HG02571 (cell line): ENCODE measurements at regions not wholly inside any gene's neighbourhood (a gene's known extent, or its start where the extent isn't known, plus 50 kb on each side); places are given as distances from the start of the nearest gene placed in this dataset.

Experiments used
- ATAC-seq: cut with Tn5 transposase; IDR thresholded peaks from one replicate; pipeline ENCODE4 v1.9.1; 2021; ENCODE audit warnings: mild to moderate bottlenecking, moderate library complexity; ENCODE audit not compliant: unreplicated experiment

DNA sequence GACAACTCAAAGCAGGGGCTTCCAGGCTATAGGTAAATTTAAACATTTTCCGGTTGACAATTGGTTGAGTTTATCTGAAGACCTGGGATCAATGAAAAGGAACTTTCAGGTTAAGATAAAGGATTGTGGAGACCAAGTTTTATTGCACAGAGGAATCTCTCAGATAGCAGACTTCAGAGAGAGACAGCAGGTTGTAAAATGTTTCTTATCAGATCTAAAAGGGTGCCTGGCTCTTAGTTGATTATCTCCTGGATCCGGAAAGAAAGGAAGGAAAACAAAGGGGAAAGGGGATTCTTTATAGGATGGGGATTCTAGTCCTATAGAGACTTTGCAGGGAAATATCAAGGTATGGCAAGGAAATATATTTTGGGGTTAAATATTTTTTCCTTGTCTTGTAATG, 951.3 kb upstream of the SEMA6D start:
- ATAC-seq, result no peak

- no peak for ATAC-seq
Observed at GRCh38 chr15:46768287-46768686, 949.0 kb upstream of the SEMA6D start.

GRCh38 chr15:46773016-46773415, 944.3 kb upstream of the SEMA6D start:
- no peak for ATAC-seq

GRCh38 chr15:46778876-46779275, 938.4 kb upstream of the SEMA6D start:
- no peak for ATAC-seq

DNA sequence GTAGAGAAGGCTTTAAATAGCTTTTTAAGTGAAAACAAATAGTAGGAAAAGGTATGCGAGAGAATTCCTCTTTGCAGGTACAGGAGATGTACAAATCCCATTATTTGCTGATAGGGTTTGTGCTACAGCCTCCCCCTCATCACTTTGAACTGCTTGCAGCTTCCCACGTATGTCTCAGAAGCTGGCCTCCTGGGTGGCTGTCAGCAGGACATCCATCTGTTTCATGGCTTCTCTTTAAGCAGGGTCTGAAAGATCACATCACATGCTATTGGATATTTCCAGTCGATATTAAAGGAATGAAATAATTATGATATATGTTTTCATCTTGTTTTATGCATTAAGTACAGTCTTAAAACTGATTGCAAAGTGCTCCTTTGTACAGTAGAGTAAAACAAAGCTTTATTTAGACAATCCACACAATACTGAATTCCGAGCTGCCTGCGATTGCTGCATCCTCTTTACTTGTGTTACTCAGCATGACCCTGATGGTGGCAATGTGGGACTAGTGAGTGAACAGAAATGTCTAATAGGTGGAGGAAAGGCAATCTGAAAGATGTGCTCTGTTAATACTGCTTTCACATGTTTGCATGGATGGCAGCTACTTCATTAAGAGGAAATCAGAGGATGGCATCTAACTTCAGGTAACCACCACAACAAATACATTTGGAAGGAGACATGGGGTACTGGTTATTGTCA, 930.6 kb upstream of the SEMA6D start:
- no peak for ATAC-seq

DNA sequence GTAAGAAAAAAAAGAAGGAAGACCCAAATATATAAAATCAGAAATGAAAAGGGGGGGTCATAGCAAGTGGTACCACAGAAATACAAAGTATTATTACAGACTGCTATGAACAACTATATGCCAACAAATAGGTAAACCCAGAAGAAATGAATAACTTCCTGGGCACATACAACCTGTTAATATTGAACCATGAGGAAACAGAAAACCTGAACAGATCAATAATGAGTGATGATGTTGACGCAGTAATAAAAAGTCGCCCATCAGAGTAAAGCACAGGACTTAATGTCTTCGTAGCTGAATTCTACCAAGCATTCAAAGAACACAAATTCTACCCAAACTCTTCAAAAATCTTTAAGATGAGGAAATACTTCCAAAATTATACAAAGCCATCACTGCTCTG, 921.6 kb upstream of the SEMA6D start:
- ATAC-seq, result no peak

- no peak for ATAC-seq
Observed at GRCh38 chr15:46808834-46809233, 908.5 kb upstream of the SEMA6D start.

DNA sequence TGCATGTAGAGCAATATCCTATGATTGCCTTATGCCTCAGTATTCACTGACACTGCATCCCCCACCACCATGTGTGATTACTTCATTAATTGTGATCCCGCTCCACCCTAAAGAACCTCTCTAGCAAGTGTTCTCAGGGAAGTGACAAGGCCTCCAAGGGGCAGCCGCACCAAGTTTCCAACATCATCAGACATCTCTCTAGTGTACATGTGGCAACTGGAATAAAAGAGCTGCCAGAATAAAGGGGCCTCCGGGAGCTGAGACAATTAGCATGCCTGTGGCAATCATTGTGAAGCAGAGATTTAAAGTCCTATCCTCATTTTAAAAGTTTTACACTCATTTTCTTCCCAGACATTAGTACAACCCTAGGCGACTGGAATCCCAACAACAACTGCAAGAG, 902.1 kb upstream of the SEMA6D start:
- ATAC-seq, result no peak

GRCh38 chr15:46815765-46816164, 901.5 kb upstream of the SEMA6D start:
- ATAC-seq, result no peak

DNA sequence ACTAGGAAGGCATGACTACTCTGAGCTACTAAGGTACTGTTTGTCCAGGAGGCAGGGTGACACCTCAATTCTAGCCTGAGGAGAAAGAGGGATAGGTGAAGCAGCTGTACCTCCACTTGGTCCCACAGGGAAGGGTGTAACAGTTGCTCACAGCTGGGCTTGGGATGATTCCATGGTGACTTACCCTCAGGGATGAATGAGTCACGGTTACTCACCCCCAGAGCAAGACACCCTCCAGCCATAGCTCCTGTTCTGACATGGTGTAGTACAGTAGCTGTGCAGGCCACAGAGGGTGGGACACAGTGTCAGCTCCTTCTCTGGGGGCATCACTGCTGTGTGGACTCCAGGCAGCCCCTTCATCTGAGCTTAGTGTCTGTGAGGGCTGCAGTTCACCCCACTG, 868.6 kb upstream of the SEMA6D start:
- ATAC-seq, result no peak

DNA sequence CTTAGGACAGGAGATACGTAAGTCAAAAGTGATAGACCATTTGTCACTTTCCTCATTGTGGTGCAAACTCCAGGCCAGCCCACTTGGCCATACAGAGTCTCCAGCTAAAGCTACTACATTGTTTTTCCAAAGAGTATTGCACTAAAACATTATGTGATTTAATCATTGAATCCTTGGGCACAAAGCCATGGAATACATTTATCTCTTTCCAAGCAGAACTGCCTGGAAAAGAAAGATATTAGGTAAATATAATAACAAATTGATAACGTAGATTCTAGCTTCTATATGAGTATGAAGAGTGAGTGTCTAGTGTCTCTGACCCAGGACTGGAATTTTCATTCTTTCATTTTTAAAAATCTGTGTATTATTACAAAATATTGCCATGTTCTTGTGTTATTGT, 863.7 kb upstream of the SEMA6D start:
- no peak for ATAC-seq

DNA sequence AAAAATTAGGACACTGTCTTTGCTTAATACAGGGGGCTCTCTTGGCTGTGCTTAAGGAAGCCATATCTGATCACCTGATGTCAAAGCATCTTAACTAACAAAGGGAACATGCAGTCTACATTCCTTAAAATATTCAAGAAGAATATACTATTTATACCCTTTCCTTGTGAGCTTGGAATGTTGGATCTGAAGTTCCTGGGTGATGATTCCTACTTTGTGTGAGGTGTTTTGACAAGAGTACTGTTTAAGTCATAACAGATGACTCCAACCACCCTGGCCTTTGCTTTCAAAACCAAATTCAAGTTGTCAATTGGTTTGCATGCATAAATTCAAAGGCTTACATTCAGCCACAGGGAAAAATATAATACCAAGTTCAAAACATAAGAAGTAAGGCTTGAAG, 862.7 kb upstream of the SEMA6D start:
- no peak for ATAC-seq

- no peak for ATAC-seq
Observed at GRCh38 chr15:46855388-46855787, 861.9 kb upstream of the SEMA6D start.

GRCh38 chr15:46856839-46857502, 860.3 kb upstream of the SEMA6D start:
- no peak for ATAC-seq

- ATAC-seq, result no peak
Observed at GRCh38 chr15:46858150-46858549, 859.2 kb upstream of the SEMA6D start.

- no peak for ATAC-seq
Observed at GRCh38 chr15:46861796-46862195, 855.5 kb upstream of the SEMA6D start.

- ATAC-seq, result no peak
Observed at GRCh38 chr15:46865155-46865554, 852.1 kb upstream of the SEMA6D start.

DNA sequence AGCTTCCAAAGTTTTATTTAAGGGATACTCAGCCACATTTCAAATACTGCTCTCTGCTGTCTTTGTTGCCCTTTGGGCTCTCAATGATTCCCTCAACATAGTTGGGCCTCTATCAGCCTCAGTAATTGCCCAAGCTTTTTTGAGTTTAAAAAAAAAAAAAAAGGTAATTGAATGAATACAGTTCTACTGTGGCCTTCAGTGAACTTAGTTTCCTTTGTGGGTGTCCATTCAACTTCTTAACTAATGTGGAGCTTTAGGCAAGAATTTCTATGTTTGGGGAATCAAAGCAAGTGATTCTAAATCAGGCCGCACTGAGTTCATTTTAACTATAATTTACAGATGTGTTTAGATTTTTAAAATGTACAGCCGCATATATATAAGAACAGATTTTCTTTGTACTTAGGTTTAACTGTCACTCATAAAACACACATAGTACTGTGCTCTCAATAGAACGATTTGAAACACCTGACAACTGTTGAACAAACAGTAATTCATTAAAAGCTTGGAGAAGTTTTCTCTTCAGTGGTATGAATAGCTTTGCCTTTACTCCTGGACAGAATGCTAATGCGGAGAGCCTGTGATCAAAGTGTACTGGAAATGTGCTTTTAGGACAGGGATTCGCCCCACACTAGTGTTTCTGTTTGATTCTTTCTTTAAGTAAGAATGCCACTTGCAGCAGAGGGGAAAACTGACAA, 844.9 kb upstream of the SEMA6D start:
- ATAC-seq, result no peak

DNA sequence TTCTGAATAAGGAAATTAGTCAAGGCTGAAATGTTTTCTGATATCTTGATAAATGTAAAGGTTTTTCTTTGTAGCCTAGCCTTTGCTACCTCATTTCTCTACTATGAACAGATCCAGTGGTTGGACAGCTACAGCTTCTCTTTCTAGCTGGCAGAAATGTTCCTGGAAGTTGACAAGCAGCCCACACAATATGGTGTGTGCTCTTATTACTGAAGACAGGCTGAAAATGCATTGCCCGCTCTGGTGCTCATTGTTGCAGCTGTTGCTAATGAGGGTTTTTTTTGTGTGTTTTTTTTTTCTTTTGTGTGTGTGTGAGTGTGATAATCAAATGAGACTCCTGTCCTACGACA, 844.3 kb upstream of the SEMA6D start:
- no peak for ATAC-seq

- ATAC-seq, result no peak
Observed at GRCh38 chr15:46879032-46879770, 838.1 kb upstream of the SEMA6D start.

GRCh38 chr15:46880791-46881190, 836.5 kb upstream of the SEMA6D start:
- ATAC-seq, result no peak
